Stimulated activated CD8-positive, alpha-beta memory T cell treated with anti-CD3 and anti-CD28 coated beads, Interleukin-2, amount 100 ng/mL, for 48 hours (primary cell): ENCODE measurements at regions not wholly inside any gene's neighbourhood (a gene's known extent, or its start where the extent isn't known, plus 50 kb on each side); places are given as distances from the start of the nearest gene placed in this dataset.
"Not testable (repeated sequence)": the region's sequence is repeated elsewhere in the genome, so short reads cannot be mapped to it uniquely, and the experiment has no call there.

Experiments used
- DNase-seq, 2 donors: peaks; one replicate each; pipeline ENCODE4 v3.0.0-alpha.2; 2020; ENCODE audit warnings: low read depth in 2 of 2

DNA sequence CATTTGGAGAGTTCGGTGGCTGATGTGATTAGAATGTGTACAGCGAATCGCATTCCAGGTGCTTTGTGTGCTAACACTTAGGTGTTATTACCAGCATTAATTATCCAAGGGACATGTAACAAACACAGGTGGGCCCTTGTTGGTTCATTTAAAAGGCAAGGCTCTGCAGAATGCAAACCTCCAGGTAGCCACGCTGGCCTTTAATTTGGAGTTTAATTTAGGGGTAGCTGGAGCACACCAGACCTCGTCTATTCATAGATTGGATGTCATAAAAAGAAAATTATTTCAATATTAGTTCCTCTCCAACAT is 191.1 kb downstream of the MAT2B start:
- DNase-seq, result no peak

DNA sequence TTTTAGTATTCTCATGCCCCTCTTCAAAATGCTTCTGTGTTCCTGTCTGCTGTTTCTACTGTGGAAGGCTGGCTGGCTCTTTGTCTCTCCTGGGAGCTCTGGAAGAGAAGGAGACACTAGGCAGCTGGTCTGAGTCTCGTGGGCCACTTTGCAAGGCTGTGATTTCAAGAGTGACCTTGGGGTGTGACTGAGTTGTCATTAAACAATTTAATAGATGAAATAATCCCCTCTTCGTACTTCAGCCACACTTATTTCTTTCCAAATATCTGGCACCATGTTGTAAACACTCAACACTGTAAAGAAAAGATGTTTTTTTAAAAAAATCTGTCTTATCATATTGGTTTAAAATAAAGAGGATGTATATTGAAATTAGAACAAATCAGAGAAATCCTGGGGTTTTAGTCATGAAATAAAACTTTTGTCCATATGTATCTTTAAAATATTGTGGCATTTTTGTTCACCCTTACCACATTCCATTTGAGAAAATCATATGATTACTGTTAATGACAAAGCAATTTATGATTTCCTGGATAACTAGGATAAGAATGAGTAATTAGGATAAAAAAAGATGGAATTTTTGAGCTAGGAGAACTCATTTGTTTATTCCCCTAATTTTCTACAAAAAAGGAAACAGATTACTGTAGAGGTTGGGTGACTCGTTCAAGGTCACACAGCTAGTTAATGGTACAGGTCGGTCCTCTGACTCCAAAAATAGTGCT is 200.8 kb downstream of the MAT2B start:
- no peak for DNase-seq

DNA sequence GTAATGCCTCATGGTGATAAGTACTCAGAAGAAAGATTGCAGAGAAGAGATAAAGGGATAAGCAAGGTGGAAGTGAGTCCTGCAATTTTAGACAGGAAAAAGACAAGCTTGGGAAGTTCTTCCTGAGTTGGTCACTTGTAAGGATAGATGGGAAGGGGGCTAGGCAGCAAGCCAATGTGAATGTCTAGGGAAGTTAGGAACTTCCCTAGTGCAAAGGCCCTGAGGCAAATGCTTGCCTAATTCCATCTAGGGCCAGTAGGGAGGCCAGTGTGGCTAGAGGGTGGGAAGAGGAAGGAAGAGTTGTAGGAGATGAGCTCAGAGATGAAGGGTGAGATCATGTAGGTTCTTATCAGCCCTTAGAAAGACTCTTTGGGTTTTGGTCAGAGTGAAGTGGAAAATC is 206.6 kb downstream of the MAT2B start:
- DNase-seq, result no peak

DNA sequence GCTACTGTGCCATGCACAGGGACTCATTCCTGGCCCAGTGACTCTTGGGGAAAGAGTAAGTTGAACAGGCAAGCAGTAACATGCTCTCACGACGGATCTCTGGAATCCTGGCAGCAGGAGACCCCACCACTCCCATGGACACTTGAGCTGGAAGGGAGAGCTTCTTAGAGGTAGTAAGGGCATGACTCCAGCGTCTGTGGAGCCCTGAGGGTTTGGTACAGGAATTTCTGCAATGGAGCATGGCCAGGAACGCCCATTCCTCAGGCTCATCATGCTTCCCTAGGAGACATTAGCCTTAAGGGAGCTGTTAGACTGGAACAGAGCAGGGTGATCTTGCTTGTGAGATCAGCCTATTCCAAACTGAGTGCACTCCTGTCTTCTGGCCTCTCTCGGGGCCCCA is 212.9 kb downstream of the MAT2B start:
- DNase-seq, result no peak

DNA sequence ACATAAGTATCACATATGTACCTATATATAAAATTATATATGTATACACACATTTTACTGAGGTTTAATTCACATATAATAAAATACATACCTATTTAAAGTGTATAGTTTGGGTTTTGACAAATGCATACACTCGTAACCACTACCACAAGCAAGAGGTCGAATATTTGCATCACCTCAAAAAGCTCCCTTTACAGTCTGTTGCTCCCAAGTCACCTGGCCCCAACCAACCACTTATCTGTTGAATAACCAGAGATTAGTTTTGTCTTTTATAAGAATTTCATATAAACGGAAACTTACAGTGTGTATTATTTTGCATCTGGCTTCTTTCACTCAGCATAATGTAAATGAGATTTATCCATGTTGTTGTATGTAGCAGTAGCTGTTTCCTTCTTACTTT is 218.9 kb downstream of the MAT2B start:
- no peak for DNase-seq

DNA sequence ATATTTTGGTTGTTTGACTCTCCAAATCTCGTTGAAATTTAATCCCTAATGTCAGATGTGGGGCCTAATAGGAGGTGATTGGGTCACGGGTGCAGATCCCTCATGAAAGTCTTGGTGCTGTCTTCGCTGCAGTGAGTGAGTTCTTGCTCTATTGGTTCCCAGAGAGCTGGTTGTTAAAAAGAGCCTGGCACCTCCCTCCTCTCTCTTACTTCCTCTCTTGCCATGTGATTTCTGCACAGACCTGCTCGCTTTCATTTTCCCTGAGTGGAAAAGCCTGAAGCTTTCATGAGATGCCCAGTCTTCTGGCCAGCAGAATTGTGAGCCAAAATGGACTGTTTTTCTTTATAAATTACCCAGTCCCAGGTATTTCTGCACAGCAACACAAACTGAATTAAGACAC is 221.6 kb downstream of the MAT2B start:
- no peak for DNase-seq

DNA sequence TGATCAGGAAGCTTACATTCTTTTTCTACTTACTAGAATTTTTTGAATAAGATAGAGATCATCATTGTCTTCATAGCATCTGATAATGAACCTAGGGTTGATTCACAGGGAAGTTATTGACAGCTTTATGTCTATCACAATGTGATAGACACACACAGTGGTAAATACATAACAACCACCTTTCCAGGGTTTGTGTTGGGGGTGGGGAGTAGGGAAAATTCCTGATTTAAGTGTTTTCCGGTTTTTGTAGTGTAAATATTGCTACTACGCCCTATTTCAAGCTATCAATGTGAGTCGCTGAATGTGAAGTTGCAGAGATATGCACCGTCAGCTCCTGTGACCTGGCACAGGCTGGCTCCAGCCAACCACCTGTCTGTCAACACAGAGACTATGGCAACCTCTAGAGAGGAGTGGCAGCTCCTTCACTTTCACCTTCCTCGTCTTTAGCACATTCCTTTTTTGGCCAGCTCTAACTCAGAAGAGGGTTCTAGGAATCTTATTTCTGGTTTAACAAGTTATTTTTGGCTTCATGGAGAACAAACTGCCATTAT is 224.9 kb downstream of the MAT2B start:
- DNase-seq, result no peak

DNA sequence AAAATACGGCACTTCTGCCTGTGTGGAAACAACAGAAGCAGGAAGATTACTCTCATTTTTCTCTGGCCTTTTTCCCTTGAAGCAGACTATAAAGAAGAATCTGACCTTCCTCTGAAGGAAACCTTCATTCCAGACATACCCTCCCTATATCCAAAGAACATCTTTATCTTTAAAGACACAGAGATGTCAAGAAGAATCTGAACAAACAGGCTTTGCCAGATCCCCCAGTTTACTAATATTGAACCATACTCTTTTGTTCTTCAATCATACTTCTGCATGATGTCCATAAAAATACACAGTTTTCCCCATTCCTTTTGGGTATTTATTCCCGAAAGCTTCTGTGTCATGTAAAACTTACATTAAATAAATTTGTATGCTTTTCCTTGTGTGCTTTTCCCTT is 225.8 kb downstream of the MAT2B start:
- no peak for DNase-seq

DNA sequence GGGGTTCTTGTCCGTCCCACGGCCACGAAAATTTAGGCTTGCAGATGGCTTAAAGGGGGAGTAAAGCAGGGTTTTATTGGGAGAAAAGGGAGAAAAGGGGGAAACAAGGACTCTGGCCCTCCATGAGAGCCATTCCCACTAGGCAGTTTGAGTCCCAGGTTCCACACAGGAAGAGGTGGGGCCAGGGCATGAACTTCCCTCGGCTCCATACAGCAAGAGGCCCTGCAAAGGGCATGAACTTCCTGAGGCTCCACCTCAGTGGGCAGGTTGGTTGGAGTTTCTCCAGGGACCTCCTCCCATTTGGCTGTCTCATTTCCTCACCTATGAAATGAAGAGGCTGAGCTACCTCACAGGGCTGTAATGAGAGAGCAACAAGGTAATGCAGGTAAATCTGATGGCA is 229.7 kb downstream of the MAT2B start:
- no peak for DNase-seq

DNA sequence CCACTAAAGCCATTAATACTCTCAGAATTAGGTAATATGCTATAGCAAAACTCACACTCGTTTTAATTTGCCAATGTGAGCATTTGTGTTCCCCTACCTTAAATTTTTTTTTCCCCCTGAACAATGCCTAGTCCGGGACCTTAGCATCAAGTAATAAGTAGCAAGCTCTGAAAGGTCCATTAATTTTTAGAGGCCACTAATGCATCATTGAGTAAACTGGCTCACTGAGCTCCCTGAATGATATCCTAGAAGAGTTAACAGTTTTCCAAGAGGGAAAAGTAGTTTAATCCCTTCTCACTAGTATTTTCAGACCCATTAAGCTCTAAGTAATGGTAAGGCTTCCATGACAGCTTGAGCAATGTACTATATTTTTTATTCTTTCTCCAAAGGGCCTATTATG is 242.2 kb downstream of the MAT2B start:
- DNase-seq, result no peak

DNA sequence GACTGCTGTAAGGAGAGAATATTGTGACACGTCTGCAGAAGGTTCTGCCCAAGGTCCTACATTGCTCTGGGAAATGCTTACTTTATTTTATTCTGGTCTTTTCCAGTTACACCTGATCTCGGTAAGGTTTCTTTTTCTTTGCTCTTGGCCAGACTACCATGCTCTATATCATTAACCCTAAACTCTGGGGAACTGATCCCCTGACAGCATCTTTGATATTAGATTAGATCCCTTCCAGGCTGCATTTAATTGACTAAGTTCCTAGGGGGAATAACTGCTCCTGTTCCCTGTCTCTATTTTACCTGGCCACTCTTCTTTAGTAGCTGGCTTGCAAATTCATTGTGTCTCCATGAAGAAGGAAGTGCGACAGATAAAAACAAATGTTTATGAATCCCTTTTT is 243.5 kb downstream of the MAT2B start:
- no peak for DNase-seq

DNA sequence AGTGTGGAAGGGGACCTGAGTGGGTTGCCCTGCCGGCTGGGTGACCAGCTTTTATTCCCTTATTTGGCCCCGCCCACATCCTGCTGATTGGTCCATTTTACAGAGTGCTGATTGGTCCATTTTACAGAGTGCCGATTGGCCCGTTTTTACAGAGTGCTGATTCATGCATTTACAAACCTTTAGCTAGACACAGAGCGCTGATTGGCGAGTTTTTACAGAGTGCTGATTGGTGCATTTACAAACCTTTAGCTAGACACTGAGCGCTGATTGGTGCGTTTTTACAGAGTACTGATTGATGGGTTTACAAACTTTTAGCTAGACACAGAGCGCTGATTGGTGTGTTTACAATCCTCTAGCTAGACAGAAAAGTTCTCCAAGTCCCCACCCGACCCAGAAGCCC is 245.0 kb downstream of the MAT2B start:
- DNase-seq, result not testable (repeated sequence)

DNA sequence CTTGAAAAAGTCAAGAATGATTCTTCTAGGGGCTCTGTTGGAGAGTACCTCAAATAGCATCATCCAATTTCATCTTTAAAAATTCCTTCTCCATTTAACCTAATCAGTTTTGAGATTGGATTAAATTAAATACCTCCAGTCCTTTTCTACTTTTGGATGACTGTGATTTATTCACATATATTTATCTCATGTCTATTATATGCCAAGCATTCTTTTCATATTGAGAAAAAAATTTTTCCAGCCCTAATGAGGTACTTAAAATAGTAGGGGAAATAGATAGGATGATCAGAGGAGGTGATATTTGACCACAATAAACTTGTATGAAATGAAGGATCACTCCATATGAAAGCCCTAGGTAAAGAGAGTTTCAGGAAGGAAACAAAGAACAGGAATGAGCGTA is 250.1 kb downstream of the MAT2B start:
- no peak for DNase-seq

DNA sequence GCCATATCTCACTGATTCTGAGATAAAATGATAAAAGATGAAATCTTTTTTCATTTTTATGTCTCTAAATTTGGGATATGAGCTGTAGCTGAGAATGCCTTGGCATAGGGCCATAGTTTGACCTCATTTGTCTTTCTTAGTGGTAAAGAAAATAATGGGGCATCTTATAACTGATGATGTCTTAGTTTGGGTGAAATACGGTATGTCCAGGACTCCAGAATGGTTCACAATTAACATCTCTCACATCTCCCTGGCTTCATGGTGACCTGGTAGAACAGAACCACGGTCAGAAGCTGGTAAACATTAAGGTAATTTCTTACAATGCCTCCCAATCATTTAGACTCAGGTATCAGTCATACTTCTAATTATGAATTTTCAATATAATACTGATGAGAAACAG is 250.8 kb downstream of the MAT2B start:
- no peak for DNase-seq

DNA sequence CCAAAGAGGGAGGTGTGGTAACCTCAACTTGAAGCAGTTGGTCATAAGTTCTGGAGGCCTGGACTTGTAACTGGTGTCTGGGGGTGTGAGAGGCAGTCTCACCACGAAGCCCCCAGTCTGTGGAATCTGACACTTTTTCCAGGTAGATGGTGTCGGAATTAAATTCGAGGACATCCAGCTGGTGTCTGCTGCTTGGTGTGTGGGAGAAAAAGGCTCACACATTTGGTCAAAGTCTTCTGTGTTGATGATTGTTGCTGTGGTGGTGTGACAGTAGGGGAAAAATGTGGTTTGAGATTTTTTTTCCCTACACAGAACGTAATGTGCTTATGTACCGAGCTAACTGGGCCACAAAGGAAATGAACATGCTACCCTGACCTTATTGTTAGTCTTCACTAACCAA is 251.9 kb downstream of the MAT2B start:
- DNase-seq, result no peak

DNA sequence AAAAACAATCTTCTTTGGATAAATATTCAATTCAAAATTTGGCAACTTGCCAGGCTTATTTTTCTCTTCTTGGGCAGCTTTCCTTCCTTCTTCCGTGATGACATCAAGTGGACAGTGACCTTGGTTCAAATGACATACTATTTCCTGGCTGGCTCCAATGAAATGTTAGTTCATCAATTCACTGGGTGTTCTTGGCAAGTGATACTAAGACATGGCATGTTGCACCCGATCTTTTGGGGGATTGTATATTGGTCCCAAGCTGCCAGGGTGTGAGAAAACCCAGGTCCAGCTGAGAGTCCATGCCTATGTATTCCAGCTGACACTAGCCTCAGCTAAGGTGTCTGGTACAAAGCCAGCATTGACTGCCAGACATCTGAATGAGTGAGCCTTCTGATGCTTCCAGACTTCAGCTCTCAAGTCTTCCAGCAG is 252.9 kb downstream of the MAT2B start:
- DNase-seq, result no peak

DNA sequence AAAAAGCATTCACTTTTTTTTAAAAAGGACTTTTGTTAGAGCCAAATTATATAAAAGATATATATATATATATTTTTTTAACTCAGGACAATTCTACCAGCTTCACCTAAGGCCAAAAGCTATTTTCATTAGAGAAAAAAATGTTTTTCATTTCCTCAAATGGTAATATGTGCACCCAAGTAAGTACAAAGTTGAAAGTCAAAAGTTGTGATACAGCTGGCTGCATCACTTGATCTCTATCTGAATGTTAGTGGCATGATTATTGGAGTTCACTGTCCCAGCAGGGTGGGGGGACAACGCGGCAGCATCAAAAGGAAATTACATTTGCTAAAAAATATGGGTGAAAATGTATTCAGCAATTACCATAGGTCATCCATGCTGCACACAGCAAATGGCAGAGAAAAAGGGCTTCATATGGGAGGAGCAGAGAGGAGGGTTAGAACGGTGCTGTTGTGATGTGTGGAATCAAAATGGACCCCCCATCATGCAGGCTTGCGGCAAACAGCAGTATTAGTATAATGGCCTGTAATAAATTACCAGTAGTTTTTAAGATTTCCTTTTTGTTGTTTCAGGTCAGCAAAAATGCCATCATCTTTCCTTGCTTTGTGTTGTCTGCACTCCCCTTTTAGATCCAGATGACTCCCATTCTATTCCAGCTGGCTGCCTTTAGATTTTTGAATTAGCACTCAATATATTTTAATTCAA is 253.7 kb downstream of the MAT2B start:
- DNase-seq, result no peak

DNA sequence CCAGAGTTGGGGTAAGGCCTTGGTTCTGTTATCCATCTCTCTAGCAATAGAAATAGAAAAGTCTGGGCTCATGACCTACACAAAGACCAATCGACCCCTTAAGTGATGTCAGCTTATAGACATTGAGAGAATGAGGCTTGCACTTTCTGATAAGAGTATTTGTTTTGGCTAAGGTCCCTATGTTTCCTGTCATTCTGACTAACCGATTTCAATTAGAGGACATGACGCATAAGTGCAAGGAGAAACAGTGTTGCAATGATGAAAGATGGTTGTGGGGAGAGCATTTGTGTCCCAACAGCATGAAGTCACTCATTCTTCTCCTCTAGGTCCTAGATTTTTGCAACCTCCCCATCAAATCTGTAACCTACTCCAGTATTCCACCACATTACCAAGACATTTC is 255.1 kb downstream of the MAT2B start:
- DNase-seq, result no peak

DNA sequence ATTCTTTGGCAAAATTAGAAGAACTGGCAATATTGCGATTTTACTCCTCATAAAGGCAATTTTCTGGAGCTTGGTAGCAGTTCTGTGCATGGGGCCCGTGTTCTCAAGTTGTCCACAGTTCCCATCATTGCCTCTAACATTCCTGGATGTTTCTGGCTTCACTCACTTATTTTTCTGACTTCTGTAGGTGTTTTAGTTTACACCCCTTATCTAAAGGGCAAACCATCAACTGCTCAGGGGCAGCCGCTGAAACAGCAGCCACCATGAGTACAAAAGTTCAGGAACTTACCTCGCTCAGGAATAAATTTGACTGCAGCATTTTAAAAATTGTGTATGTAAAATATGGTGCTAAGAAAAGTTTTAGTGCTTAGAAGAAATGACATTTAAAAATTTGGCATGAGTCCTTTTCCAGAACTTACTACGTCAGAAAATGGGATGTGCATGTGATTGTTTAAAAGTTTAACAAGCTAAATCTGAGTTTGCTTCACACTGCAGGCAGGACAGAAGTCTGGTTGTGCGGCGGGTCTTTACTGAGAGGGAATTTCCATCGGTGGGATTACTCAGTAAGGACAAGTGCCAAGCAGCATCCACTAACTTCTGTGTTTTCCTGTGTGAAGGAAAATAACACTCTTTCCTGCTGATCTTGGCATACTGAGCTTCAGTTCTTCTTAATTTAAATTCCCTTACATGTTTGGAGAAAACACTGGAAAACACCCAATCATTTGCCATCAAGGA is 261.7 kb downstream of the MAT2B start:
- no peak for DNase-seq

DNA sequence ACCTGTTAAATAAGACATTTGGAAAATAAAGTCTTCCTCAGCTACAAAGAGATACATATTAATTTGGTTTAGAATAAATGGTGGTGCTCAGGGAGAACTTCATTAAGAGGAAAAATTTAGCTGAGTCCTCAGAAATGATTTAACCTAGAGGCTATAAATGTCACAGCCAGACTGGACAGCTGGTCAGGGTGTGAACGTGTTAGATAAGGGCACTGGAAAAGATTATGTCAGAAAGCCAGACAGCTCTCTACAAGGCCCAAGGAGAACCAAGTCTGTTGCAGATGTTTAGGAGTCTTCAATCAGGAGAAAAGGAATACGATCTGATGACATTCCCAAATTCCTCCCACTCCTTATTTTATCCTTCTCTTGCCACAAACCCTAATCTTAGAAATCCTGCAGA is 265.2 kb downstream of the MAT2B start:
- DNase-seq, result no peak

DNA sequence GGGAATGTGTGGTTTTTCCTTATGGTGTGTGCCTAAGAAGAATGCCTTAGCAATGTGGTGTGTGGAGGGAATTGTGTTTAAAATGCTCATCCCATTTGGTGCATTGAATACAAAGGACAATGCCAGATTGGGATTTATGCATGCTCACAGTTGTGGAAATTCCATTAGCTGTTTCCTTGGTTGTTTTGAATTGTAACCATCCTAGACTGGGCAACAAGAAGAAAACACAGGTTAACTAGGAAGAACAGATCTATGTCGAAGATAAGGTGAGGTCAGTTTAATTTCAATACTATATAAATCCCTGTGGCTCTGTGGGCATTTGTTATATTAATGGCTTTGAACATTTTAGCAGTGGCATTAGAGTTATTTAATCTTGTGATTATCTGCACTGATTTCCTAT is 266.8 kb downstream of the MAT2B start:
- DNase-seq, result no peak

DNA sequence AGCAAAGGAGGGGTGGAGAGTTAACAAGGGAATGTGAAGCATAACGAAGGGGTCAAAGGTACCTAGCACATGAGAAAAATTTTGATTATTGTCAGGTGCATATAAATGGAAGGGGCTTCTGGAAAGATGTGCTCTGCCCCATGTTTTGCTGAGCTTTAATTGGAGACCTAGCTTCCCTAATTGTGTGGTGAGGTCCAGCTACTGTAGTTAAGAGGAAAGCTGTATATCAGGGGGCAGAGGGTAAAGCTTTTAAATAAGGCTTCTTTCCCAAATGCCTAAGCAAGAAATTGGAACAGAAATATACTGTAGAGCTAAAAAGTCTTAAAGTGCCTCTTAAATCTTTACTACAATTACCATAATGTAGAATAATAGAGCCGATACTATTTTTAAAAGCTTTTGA is 267.2 kb downstream of the MAT2B start:
- DNase-seq, result no peak

DNA sequence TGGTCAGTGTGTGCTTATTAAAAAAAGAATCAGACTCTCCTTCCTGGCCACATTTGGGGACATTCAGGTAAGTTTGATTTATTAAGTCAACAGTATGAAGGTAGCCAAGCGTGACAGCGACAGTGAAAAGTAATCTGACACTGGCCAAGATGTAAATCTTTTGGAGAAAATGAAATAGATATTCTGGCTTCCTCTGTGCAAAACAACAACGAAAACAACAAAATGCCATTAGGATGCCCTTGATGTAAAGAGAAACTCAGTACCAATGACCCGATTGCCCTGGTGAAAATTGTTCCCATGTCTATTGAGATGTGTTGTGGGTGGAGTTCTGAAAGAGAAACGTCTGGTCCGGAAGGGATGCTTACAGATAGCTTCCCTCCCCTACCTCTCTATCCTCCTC is 267.8 kb downstream of the MAT2B start:
- DNase-seq, result no peak
